ENCODE measurements at regions not wholly inside any gene's neighbourhood (a gene's known extent, or its start where the extent isn't known, plus 50 kb on each side); places are given as distances from the start of the nearest gene placed in this dataset.
"Not testable (repeated sequence)": the region's sequence is repeated elsewhere in the genome, so short reads cannot be mapped to it uniquely, and the experiment has no call there.

DNA sequence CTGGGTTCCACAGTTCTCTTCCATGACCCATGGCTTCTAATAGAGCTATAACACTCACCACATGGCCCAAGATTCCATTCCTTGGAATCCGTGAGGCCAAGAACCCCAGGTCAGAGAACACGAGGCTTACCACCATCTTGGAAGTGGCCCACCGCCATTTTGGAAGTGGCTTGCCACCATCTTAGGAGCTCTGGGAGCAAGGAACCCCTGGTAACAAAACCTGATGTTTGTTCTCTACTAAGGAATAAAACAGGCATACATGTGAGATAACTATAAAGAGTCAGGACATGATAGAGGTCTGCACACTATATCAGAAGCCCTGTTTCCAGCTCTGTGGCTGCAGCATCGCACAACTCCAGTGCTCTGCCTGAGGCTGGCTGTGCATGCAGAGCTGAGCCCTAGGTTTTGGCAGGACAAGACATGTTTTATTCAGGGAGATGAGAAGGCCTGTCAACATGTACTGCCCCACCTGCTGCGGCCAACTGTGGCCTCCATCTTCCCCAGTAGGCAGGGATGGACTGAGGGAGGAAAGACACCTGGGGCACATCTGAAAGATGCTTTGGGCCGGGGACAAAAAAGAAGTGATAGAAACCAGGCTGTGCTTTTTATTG, 344.9 kb downstream of the DAD1 start:
- H3K36me3 ChIP-seq (ENCODE audit: insufficient read depth, low read length) = no peaks in the 10 kb centered on the region
- no peak overlapping the region for H3K4me2 ChIP-seq (ENCODE audit: low read depth, low read length, poor library complexity, severe bottlenecking)
- no peak for DNase-seq
- no peaks in the 10 kb centered on the region for H3K9me3 ChIP-seq (ENCODE audit: low read length)
- H3K27ac ChIP-seq (ENCODE audit: low read length) = no peak overlapping the region
- H3K27me3 ChIP-seq (ENCODE audit: low read length) = no peaks in the 10 kb centered on the region
- H3K4me3 ChIP-seq (ENCODE audit: low read length) = no peak overlapping the region
- H3K9ac ChIP-seq (ENCODE audit: low read length) = no peak overlapping the region
- no peaks in the 10 kb centered on the region for H3K79me2 ChIP-seq (ENCODE audit: low read length)
- H2AFZ ChIP-seq (ENCODE audit: low read length) = no peak overlapping the region
- H3K4me1 ChIP-seq (ENCODE audit: low read length) = no peaks in the 10 kb centered on the region
- no peaks in the 10 kb centered on the region for H4K20me1 ChIP-seq (ENCODE audit: insufficient read depth, low read depth, low read length)
- H3K9me2 ChIP-seq (replicated peaks; ENCODE audit: insufficient read depth, low read length) = no peaks in the 10 kb centered on the region

DNA sequence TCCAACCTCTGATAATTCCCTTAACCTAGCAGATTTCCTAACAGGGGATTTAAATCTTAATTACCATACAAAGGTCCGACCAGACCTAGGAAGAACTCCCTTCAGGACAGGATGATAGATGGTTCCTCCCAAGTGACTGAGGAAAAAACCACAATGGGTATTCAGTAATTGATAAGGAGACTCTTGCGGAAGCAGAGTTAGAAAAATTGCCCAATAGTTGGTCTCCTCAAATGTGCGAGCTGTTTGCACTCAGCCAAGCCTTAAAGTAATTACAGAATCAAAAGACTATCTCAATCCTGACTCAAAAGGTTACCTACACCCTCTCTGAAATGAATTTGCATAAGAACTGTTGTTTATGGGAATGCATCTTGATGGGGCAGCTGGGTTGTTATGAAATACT, 350.7 kb downstream of the DAD1 start:
- H2AFZ ChIP-seq (ENCODE audit: low read length); H3K4me2 ChIP-seq (ENCODE audit: low read depth, low read length, poor library complexity, severe bottlenecking); H3K27me3 ChIP-seq (ENCODE audit: low read length): not testable (repeated sequence)

DNA sequence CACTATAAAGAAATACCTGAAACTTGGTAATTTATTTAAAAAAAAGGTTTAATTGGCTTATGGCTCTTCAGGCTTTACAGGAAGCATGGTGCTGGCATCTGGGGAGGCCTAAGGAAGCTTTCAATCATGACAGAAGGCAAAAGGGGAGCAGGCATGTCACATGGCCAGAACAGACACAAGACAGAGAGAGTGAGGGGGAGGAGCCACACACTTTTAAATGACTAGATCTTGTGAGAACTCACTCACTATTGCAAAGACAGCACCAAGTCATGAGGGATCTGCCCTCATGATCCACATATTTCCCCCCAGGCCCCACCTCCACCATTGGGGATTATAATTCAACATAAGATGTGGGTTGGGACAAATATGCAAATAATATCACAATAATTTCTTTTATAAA, 355.6 kb downstream of the DAD1 start:
- H3K27ac ChIP-seq (ENCODE audit: low read length) = no peak overlapping the region
- H3K4me1 ChIP-seq (ENCODE audit: low read length) = peaks cover 17% of the 10 kb centered on the region
- no peak overlapping the region for H2AFZ ChIP-seq (ENCODE audit: low read length)
- no peaks in the 10 kb centered on the region for H3K9me2 ChIP-seq (replicated peaks; ENCODE audit: insufficient read depth, low read length)
- H3K36me3 ChIP-seq (ENCODE audit: insufficient read depth, low read length) = no peaks in the 10 kb centered on the region
- DNase-seq = no peak
- H3K79me2 ChIP-seq (ENCODE audit: low read length) = no peaks in the 10 kb centered on the region
- H3K4me2 ChIP-seq (ENCODE audit: low read depth, low read length, poor library complexity, severe bottlenecking) = no peak overlapping the region
- H3K9ac ChIP-seq (ENCODE audit: low read length) = no peak overlapping the region
- no peak overlapping the region for H3K4me3 ChIP-seq (ENCODE audit: low read length)
- no peaks in the 10 kb centered on the region for H3K9me3 ChIP-seq (ENCODE audit: low read length)
- no peaks in the 10 kb centered on the region for H4K20me1 ChIP-seq (ENCODE audit: insufficient read depth, low read depth, low read length)
- H3K27me3 ChIP-seq (ENCODE audit: low read length) = no peaks in the 10 kb centered on the region

More for the DNA sequence above, 350.7 kb downstream of the DAD1 start:
- H3K79me2 ChIP-seq (ENCODE audit: low read length); H3K4me1 ChIP-seq (ENCODE audit: low read length); DNase-seq; H3K9ac ChIP-seq (ENCODE audit: low read length); H3K9me2 ChIP-seq (replicated peaks; ENCODE audit: insufficient read depth, low read length); H3K4me3 ChIP-seq (ENCODE audit: low read length); H3K27ac ChIP-seq (ENCODE audit: low read length); H3K36me3 ChIP-seq (ENCODE audit: insufficient read depth, low read length); H4K20me1 ChIP-seq (ENCODE audit: insufficient read depth, low read depth, low read length); H3K9me3 ChIP-seq (ENCODE audit: low read length): not testable (repeated sequence)

DNA sequence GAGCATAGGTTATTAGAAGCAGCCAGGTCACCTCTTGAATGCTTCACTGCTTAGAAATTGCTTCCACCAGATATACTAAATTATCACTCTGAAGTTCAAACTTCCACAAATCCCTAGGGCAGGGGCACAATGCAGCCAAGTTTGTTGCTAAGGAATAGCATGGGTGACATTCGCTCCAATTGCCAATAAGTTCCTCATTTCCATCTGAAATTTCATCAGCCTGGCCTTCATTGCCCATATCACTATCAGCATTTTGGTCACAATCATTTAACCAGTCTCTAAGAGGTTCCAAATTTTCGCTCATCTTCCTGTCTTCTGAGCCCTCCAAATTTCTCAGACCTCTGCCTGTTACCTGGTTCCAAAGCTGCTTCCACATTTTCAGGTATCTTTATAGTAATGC, 356.1 kb downstream of the DAD1 start:
- Histone ChIP-seq H3K9me3 (ENCODE audit: low read length) (no peaks in the 10 kb centered on the region), H2AFZ (ENCODE audit: low read length) (no peak overlapping the region), H3K4me1 (ENCODE audit: low read length) (peaks cover 17% of the 10 kb centered on the region), H3K4me3 (ENCODE audit: low read length) (no peak overlapping the region), H3K36me3 (ENCODE audit: insufficient read depth, low read length) (no peaks in the 10 kb centered on the region), H3K9me2 (replicated peaks; ENCODE audit: insufficient read depth, low read length) (no peaks in the 10 kb centered on the region), H3K27me3 (ENCODE audit: low read length) (no peaks in the 10 kb centered on the region), H3K9ac (ENCODE audit: low read length) (no peak overlapping the region), H4K20me1 (ENCODE audit: insufficient read depth, low read depth, low read length) (no peaks in the 10 kb centered on the region), H3K79me2 (ENCODE audit: low read length) (no peaks in the 10 kb centered on the region), H3K4me2 (ENCODE audit: low read depth, low read length, poor library complexity, severe bottlenecking) (no peak overlapping the region), H3K27ac (ENCODE audit: low read length) (no peak overlapping the region)
- no peak for DNase-seq

DNA sequence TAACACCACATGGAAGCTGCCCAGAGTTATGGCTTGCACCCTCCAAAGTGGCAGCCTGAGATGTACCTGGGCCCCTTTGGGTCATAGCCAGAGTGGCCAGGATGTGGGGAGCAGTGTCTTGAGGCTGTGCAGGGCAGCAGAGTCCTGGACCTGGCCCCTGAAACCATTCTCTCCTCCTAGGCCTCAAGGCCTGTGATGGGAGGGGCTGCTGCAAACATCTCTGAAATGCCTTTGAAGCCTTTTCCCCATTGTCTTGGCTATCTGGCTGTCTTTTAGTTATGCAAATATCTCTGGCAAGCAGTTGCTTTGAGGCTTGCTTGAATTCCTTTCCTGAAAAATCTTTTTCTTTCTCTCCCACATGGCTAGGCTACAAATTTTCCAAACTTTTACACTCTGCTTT, 356.5 kb downstream of the DAD1 start:
- H4K20me1 ChIP-seq (ENCODE audit: insufficient read depth, low read depth, low read length) = no peaks in the 10 kb centered on the region
- no peaks in the 10 kb centered on the region for H3K9me3 ChIP-seq (ENCODE audit: low read length)
- H3K9me2 ChIP-seq (replicated peaks; ENCODE audit: insufficient read depth, low read length) = no peaks in the 10 kb centered on the region
- DNase-seq = no peak
- H3K79me2 ChIP-seq (ENCODE audit: low read length) = no peaks in the 10 kb centered on the region
- no peak overlapping the region for H2AFZ ChIP-seq (ENCODE audit: low read length)
- peaks cover 17% of the 10 kb centered on the region for H3K4me1 ChIP-seq (ENCODE audit: low read length)
- no peak overlapping the region for H3K4me2 ChIP-seq (ENCODE audit: low read depth, low read length, poor library complexity, severe bottlenecking)
- H3K27me3 ChIP-seq (ENCODE audit: low read length) = no peaks in the 10 kb centered on the region
- H3K9ac ChIP-seq (ENCODE audit: low read length) = no peak overlapping the region
- no peak overlapping the region for H3K4me3 ChIP-seq (ENCODE audit: low read length)
- H3K27ac ChIP-seq (ENCODE audit: low read length) = no peak overlapping the region
- H3K36me3 ChIP-seq (ENCODE audit: insufficient read depth, low read length) = no peaks in the 10 kb centered on the region

DNA sequence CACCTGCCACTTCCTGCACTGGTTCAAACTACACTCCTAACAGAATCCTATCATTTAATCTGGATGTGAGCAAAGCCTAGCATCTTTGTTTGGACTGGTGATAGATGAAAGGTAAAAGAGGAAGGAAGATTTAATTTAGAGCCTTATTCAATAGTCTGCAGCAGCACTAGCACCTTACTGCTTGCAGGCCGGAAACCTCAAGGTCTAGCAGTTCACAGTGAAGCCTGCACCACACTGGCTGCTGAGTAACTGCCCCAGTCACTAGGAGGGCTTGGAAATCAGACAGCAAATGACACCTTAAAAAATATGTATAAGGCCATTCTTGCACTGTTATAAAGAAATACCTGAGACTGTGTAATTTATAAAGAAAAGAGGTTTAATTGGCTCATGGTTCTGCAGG, 358.0 kb downstream of the DAD1 start:
- no peaks in the 10 kb centered on the region for H3K79me2 ChIP-seq (ENCODE audit: low read length)
- H3K9ac ChIP-seq (ENCODE audit: low read length) = no peak overlapping the region
- H2AFZ ChIP-seq (ENCODE audit: low read length) = no peak overlapping the region
- no peaks in the 10 kb centered on the region for H3K9me3 ChIP-seq (ENCODE audit: low read length)
- peak; percentile 56 for DNase-seq
- H3K27me3 ChIP-seq (ENCODE audit: low read length) = no peaks in the 10 kb centered on the region
- peaks cover 29% of the 10 kb centered on the region for H3K4me1 ChIP-seq (ENCODE audit: low read length)
- H3K4me2 ChIP-seq (ENCODE audit: low read depth, low read length, poor library complexity, severe bottlenecking) = no peak overlapping the region
- H3K36me3 ChIP-seq (ENCODE audit: insufficient read depth, low read length) = no peaks in the 10 kb centered on the region
- no peaks in the 10 kb centered on the region for H4K20me1 ChIP-seq (ENCODE audit: insufficient read depth, low read depth, low read length)
- H3K9me2 ChIP-seq (replicated peaks; ENCODE audit: insufficient read depth, low read length) = no peaks in the 10 kb centered on the region
- no peak overlapping the region for H3K27ac ChIP-seq (ENCODE audit: low read length)
- H3K4me3 ChIP-seq (ENCODE audit: low read length) = no peak overlapping the region

DNA sequence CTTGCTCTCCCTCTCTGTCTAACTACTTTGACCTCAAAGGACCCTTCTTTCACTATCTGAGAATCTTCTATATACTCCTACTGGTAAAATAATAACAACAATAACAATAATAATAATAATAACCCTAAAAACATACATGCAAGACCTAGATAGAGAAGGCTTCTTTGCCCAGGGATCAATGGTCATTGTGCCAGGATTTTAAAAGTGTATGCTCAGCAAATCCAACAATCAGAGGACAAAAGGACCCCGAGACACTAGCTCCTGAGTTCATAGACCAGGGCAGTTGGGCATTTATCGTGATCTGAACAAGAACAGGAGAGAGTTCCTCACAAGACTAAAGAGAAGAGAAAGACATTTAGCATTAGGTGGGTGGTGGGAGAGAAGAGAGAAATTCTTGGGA, 358.5 kb downstream of the DAD1 start:
- no peak overlapping the region for H3K27ac ChIP-seq (ENCODE audit: low read length)
- no peak overlapping the region for H3K9ac ChIP-seq (ENCODE audit: low read length)
- H3K9me3 ChIP-seq (ENCODE audit: low read length) = no peaks in the 10 kb centered on the region
- peak overlapping the region; percentile 7 for H3K4me2 ChIP-seq (ENCODE audit: low read depth, low read length, poor library complexity, severe bottlenecking)
- H2AFZ ChIP-seq (ENCODE audit: low read length) = no peak overlapping the region
- no peaks in the 10 kb centered on the region for H3K79me2 ChIP-seq (ENCODE audit: low read length)
- H3K4me1 ChIP-seq (ENCODE audit: low read length) = peaks cover 34% of the 10 kb centered on the region
- H3K36me3 ChIP-seq (ENCODE audit: insufficient read depth, low read length) = no peaks in the 10 kb centered on the region
- no peaks in the 10 kb centered on the region for H4K20me1 ChIP-seq (ENCODE audit: insufficient read depth, low read depth, low read length)
- no peaks in the 10 kb centered on the region for H3K9me2 ChIP-seq (replicated peaks; ENCODE audit: insufficient read depth, low read length)
- no peak for DNase-seq
- no peak overlapping the region for H3K4me3 ChIP-seq (ENCODE audit: low read length)
- H3K27me3 ChIP-seq (ENCODE audit: low read length) = no peaks in the 10 kb centered on the region

DNA sequence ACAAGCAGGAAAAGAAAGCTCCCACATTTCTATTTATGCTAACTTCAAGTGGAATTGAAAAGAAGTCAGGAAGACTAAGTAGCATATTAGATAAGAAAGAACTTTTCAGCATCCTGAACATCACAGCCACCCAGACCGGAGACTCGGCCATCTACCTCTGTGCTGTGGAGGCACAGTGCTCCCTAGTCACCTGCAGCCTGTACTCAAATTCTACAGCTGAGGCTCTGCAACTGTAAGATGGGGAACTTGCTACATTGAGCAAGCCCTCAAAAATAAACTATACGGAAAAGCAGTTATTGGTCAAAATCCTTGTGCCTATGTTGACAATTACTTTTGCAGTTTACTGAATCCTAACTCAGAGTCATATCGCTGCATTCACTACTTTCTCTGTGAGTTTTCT, 361.9 kb downstream of the DAD1 start:
- H3K4me2 ChIP-seq (ENCODE audit: low read depth, low read length, poor library complexity, severe bottlenecking) = peak overlapping the region; percentile 51
- no peak for DNase-seq

More for the DNA sequence above, 361.9 kb downstream of the DAD1 start:
- Histone ChIP-seq H3K9me3 (ENCODE audit: low read length) (no peaks in the 10 kb centered on the region), H4K20me1 (ENCODE audit: insufficient read depth, low read depth, low read length) (no peaks in the 10 kb centered on the region), H3K27me3 (ENCODE audit: low read length) (no peaks in the 10 kb centered on the region), H3K27ac (ENCODE audit: low read length) (no peak overlapping the region), H2AFZ (ENCODE audit: low read length) (peak overlapping the region; percentile 88), H3K36me3 (ENCODE audit: insufficient read depth, low read length) (no peaks in the 10 kb centered on the region), H3K4me1 (ENCODE audit: low read length) (peaks cover 34% of the 10 kb centered on the region), H3K79me2 (ENCODE audit: low read length) (no peaks in the 10 kb centered on the region), H3K9ac (ENCODE audit: low read length) (no peak overlapping the region), H3K4me3 (ENCODE audit: low read length) (peak overlapping the region; percentile 20; the same call in 1 of the 2 replicates), H3K9me2 (replicated peaks; ENCODE audit: insufficient read depth, low read length) (no peaks in the 10 kb centered on the region)

All from Karpas-422 (cell line).